H1 (cell line): ENCODE measurements at regions not wholly inside any gene's neighbourhood (a gene's known extent, or its start where the extent isn't known, plus 50 kb on each side); places are given as distances from the start of the nearest gene placed in this dataset.

Experiments used
- ASH2L ChIP-seq: fragments of 200-600, 300-600 bp; sonication (generic); IDR thresholded peaks from one replicate; pipeline ENCODE4 v1.7.1; 2017; ENCODE audit warnings: low read length
- CHD7 ChIP-seq: fragments of 300-600 bp; sonication (generic); IDR thresholded peaks from 2 replicates; pipeline ENCODE4 v1.7.1; 2012; ENCODE audit warnings: low read length, moderate library complexity, mild to moderate bottlenecking, inconsistent platforms; ENCODE audit not compliant: insufficient replicate concordance
- CTBP2 ChIP-seq: IDR thresholded peaks from 2 replicates; pipeline ENCODE4 v1.7.0; 2011; ENCODE audit warnings: borderline replicate concordance, mild to moderate bottlenecking, moderate library complexity, mixed read lengths, low read length; ENCODE audit not compliant: insufficient read depth, insufficient read length
- KDM4A ChIP-seq: IDR thresholded peaks from one replicate; pipeline ENCODE4 v1.7.1; 2012; ENCODE audit warnings: low read depth, mild to moderate bottlenecking, moderate library complexity, low read length, inconsistent platforms; ENCODE audit not compliant: severe bottlenecking
- TAF7 ChIP-seq: optimal IDR thresholded peaks from 2 replicates; pipeline ENCODE3; 2011; ENCODE audit warnings: low read depth, mild to moderate bottlenecking, inconsistent platforms, low read length, moderate library complexity, borderline replicate concordance
- USF2 ChIP-seq: IDR thresholded peaks from 2 replicates; pipeline ENCODE4 v1.6.1; 2011; ENCODE audit warnings: low read length, improper control_type of control experiment

- TF ChIP-seq CHD7: no peak
- TF ChIP-seq USF2: no peak
- no peak for TF ChIP-seq ASH2L
- TF ChIP-seq TAF7: no peak
- TF ChIP-seq KDM4A: no peak
- TF ChIP-seq CTBP2: no peak
Observed at GRCh38 chr5:56343988-56344387, 110.9 kb upstream of the ANKRD55 start (continued).
